ENCODE measurements at regions not wholly inside any gene's neighbourhood (a gene's known extent, or its start where the extent isn't known, plus 50 kb on each side); places are given as distances from the start of the nearest gene placed in this dataset.

- DNase-seq (ENCODE audit: low read depth in 2 of 2), result no peak
These were observed 110.4 kb upstream of the PHACTR3 start for GRCh38 chr20:59493926-59494325.

GRCh38 chr20:59495166-59495565 is 109.2 kb upstream of the PHACTR3 start:
- no peak for DNase-seq (ENCODE audit: low read depth in 2 of 2)

GRCh38 chr20:59495894-59496510 is 108.3 kb upstream of the PHACTR3 start:
- DNase-seq (ENCODE audit: low read depth in 2 of 2), result peak; percentile 12 to 26

GRCh38 chr20:59498291-59498690 is 106.0 kb upstream of the PHACTR3 start:
- no peak for DNase-seq (ENCODE audit: low read depth in 2 of 2)

- no peak for DNase-seq (ENCODE audit: low read depth in 2 of 2)
These were observed 104.5 kb upstream of the PHACTR3 start for GRCh38 chr20:59499863-59500262.

GRCh38 chr20:59508729-59509128 is 95.6 kb upstream of the PHACTR3 start:
- no peak for DNase-seq (ENCODE audit: low read depth in 2 of 2)

- DNase-seq (ENCODE audit: low read depth in 2 of 2), result no peak
These were observed 91.7 kb upstream of the PHACTR3 start for GRCh38 chr20:59512651-59513050.

- no peak for DNase-seq (ENCODE audit: low read depth in 2 of 2)
These were observed 89.8 kb upstream of the PHACTR3 start for GRCh38 chr20:59514554-59514953.

GRCh38 chr20:59515013-59515905 is 89.1 kb upstream of the PHACTR3 start:
- DNase-seq (ENCODE audit: low read depth in 2 of 2), result no peak

- no peak for DNase-seq (ENCODE audit: low read depth in 2 of 2)
These were observed 88.5 kb upstream of the PHACTR3 start for GRCh38 chr20:59515906-59516209.

- DNase-seq (ENCODE audit: low read depth in 2 of 2), result no peak
These were observed 85.2 kb upstream of the PHACTR3 start for GRCh38 chr20:59518881-59519706.

GRCh38 chr20:59519707-59520014 is 84.7 kb upstream of the PHACTR3 start:
- no peak for DNase-seq (ENCODE audit: low read depth in 2 of 2)

GRCh38 chr20:59520814-59521213 is 83.5 kb upstream of the PHACTR3 start:
- no peak for DNase-seq (ENCODE audit: low read depth in 2 of 2)

- DNase-seq (ENCODE audit: low read depth in 2 of 2), result no peak
These were observed 78.7 kb upstream of the PHACTR3 start for GRCh38 chr20:59525500-59526241.

- DNase-seq (ENCODE audit: low read depth in 2 of 2), result no peak
These were observed 77.8 kb upstream of the PHACTR3 start for GRCh38 chr20:59526242-59527225.

- no peak for DNase-seq (ENCODE audit: low read depth in 2 of 2)
These were observed 73.6 kb upstream of the PHACTR3 start for GRCh38 chr20:59530782-59531181.

- DNase-seq (ENCODE audit: low read depth in 2 of 2), result no peak
These were observed 66.3 kb upstream of the PHACTR3 start for GRCh38 chr20:59537991-59538390.

GRCh38 chr20:59547596-59547995 is 56.7 kb upstream of the PHACTR3 start:
- no peak for DNase-seq (ENCODE audit: low read depth in 2 of 2)

All from activated CD8-positive, alpha-beta memory T cell treated with anti-CD3 and anti-CD28 coated beads for 4 hours (primary cell).